ENCODE measurements at regions not wholly inside any gene's neighbourhood (a gene's known extent, or its start where the extent isn't known, plus 50 kb on each side); places are given as distances from the start of the nearest gene placed in this dataset.
A peak's percentile ranks its signal among the peaks of the same experiment; 100 is the strongest.

DNA sequence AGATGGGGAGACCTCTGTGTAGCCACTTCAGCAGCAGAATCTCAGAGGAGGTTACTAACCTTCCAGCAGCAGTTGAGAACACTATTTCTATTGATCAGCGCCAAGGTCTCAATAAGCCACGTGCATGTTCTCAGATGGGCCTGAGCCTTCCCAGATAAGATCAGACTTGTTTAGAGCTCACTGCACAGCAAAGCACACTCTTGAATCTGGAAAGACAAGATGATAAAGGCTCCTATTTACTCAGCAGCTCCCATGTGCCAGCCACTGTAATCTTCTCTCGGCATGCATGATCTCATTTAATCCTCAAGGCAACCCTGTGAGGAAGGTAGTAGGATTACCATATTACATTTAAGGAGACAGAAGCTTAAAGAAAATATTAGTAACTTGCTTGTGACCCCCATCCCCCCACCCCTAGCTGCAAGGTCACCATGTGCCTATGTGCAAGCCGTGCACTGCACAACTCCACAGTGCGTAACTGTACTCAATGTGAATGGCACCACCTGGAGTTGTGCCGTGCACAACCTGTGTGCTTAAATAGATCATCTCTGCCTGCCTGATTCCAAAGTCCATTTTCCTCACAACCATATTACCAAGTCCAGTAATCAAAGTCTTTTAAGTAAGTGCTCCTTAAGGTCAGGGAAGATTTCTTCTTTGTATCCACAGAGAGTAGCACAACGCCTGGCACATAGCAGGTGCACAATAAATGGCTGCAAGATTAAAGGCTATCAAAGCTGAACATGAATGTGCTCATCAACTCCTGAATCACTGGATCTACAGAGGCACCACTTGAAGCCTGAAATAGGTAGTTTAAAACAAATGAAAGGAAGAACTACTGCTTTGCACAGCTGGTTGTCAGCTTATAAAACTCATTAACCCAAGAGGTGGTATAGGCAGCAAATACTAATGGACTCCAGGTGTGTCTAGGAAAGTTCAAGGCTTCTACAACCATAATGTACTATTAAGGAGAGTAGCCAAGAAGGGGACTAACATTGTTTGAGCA, 293.8 kb downstream of the BUD13 start:
- no peak for DNase-seq (ENCODE audit: low spot score)

GRCh38 chr11:116478205-116478604, 294.6 kb downstream of the BUD13 start:
- DNase-seq (ENCODE audit: low spot score) = no peak

DNA sequence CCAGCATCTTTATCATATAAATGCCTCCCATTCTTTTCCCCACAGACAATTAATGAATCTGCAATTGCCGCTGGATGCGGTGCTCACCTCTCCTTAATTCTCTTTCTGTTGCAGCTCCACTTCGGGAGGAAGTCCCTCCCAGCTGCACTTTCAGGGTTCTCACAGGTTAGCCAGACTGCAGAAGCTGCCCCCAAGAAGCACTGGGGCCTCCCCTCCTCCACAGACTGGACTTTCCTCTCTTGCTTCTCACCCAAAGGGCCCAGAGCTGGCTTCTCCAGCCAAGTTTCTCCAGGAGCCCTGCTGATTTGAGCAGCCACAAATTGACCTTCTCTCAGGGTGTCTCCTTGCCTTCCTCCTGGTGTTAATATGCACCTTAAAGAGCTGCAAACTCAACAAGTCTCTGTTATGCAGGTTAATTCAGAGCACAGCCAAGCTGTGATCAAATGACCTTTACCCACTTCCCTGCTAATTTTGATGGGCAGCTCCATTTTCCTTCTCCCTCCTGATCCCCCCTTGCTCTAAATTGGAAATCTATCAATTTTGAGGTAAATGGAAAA, 298.9 kb downstream of the BUD13 start:
- no peak for DNase-seq (ENCODE audit: low spot score)

DNA sequence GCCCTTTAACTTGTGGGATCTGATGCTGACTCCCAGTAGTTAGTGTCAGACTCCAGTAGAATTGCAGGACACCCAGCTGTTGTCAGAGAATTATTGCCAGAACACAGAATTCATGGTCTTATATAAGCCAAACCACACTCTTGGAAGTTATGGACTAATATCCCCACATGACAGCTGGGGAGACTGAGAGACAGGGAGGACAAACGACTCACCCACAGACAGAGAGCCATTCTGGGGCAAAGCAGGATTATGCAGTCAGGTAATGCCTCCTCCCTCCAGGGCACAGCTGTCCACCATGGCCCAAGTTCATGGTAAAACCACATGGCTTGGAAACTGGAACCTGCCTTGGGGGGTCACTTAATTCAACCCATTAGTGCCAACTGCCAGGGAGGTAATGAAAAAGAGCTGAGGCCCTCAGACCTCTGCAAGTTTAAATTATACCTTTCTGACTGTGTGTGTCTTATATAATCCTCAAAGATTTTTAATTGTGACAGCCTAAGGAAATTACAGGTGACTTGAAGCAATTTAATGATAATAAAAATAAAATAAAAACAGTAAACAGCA, 299.5 kb downstream of the BUD13 start:
- DNase-seq (ENCODE audit: low spot score) = no peak

GRCh38 chr11:116472651-116473050, 300.1 kb downstream of the BUD13 start:
- no peak for DNase-seq (ENCODE audit: low spot score)

- peak; percentile 40 for DNase-seq (ENCODE audit: low spot score)
Observed at GRCh38 chr11:116471608-116472256, 301.1 kb downstream of the BUD13 start.

DNA sequence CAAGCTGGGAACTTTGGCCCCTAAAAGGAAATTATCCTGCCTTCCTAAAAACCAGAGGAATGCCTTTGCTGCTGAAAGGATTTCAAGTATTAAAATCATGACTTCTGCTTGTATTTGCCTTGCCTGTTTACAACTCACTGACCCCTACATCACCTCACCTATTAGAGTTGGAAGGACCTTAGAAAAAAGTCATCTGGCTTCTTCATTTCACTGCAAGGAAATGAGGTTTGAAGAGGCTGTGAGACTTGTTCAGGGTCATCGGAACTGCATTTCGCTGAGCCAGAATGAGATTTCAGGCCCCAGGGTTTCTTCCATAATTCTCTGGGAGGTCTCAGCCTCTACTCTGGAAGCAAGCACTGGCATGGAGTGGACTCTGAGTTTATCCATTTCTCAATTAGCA, 304.1 kb downstream of the BUD13 start:
- no peak for DNase-seq (ENCODE audit: low spot score)

GRCh38 chr11:116467823-116468222, 305.0 kb downstream of the BUD13 start:
- no peak for DNase-seq (ENCODE audit: low spot score)

DNA sequence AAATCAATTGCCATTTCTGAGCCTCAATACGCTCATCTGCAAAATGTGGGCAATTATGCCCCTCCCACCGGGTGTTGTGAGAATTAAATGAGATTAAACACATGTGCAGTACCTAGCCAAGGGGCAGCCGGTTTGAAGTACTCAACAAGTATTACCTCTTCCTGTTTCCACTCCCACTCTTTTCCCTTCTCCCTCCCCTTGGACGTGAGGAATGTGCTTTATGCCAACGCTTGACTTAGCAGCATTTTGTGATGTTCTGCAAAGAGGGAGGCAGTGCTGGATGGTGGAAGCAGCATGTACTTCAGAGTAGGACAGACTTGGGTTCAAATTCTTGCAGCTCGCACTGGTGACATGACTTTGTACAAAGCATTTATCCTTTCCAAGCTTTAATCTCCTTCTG, 306.0 kb downstream of the BUD13 start:
- DNase-seq (ENCODE audit: low spot score) = no peak

DNA sequence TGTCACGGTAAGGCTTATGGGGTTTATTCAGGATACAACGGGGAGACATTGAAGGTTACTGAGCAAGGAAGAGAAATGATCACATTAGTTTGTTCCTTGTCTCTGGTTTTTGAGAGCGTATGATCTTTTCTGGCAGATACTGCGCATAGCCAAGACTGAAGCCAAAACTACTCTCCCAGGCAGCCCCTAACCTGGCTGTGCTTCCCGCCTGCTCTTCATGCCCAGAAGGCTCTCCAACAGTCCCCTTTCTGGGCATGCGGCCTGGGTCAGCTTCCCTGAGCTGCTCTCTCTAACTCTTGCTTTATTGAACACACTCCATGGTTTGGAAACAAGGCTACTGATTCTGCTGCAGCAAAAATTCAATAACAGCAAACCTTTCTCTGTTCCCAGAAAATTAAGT, 306.6 kb downstream of the BUD13 start:
- DNase-seq (ENCODE audit: low spot score) = no peak

DNA sequence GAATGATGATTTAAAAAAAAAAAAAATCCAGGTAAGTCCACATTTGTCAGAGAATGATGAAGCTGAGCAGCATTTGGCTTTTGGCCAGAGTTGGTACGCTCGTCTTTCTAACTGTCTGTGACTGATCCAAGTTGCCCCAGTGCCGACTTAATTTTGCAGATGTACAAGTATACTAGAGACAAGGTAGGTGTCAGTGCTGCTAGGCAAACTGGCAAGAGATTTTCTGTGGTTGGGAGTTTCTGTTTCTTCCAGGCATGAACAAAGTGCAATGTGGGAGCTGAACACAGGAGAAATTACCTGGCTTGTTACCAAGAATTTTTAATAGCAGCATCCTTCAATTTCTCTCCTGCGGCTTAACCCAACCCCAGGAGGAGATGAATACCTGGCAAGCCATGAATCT, 307.7 kb downstream of the BUD13 start:
- DNase-seq (ENCODE audit: low spot score) = no peak

DNA sequence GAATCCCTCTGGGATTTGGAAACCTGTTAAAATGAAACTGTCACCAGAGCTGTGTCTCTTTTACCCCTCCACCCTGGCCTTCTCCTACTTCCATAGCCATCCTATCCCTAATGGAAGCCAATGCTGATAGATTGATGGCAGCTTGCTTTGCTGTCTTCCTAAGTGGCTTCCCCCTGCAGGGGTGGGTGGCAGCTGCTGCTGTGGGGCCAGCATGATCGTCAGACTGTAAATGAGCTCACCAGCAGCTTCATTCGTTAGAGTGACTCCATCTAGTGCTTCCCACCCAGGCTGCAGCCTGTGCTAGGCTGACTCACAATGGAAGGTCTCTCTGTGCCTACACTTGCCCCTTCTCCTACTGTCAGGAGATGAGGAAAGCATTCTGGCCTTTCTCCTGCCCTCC, 311.0 kb downstream of the BUD13 start:
- no peak for DNase-seq (ENCODE audit: low spot score)

GRCh38 chr11:116460156-116460920, 312.4 kb downstream of the BUD13 start:
- DNase-seq (ENCODE audit: low spot score) = no peak

DNA sequence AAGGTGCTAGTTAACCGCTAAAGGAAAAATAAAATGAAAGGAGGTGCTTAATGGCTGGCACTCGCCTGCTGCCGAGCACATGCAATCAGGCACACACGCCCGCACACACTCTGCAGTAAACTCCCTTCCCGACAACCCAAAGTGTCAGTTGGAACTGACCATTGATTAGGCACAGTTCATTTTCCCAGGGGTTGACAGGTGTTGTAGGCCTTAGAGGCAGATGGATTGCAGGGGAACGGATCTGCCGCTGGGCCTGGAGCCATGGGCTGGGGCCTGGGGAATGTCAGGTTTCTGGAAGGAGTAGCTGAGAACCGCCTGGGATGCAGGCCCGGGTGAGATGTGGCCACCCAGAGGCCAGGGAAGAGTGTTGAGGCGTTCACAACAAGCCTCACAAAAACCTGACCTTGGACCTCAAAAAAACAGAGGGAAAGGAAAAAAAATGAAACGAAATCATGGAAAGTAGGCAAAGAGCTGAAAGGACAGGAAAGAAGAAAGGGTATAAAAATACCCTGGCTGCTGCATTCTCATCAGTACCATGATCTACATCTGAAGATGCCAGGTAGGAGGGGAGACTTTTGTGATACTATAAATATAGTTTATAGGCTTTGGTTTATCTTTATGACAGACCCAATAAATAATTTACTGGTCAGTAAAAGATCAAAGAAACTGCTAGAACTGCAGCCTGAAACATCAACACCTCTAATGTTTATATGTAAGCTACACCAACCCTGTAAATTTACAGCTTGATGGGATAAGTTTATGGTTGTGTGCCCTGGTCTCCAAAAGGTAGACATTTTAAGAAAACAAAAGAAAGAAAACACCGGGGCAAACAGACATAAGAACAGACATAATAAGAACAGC, 313.4 kb downstream of the BUD13 start:
- peak; percentile 50 for DNase-seq (ENCODE audit: low spot score)

DNA sequence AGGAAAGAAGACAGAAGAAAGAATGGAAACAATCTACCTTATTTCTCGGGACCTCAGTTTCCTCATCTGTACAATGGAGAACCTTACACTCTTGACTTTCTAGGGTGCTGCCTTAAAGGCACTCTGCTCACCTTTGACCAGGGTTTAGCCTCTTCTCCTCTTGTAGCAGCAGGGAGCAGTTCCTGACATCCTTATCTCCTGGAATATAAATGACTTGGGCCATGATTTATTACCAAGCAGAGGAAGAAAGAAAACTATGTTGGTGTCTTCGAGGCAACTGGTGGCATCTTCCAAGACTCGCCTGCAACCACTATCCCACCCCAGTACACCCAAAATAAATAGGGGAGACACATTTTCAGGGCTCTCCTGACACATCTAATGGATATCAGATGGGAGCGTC, 314.2 kb downstream of the BUD13 start:
- DNase-seq (ENCODE audit: low spot score) = no peak

GRCh38 chr11:116457336-116458007, 315.3 kb downstream of the BUD13 start:
- peak; percentile 48 for DNase-seq (ENCODE audit: low spot score)

GRCh38 chr11:116454951-116455350, 317.8 kb downstream of the BUD13 start:
- peak; percentile 72 for DNase-seq (ENCODE audit: low spot score)

DNA sequence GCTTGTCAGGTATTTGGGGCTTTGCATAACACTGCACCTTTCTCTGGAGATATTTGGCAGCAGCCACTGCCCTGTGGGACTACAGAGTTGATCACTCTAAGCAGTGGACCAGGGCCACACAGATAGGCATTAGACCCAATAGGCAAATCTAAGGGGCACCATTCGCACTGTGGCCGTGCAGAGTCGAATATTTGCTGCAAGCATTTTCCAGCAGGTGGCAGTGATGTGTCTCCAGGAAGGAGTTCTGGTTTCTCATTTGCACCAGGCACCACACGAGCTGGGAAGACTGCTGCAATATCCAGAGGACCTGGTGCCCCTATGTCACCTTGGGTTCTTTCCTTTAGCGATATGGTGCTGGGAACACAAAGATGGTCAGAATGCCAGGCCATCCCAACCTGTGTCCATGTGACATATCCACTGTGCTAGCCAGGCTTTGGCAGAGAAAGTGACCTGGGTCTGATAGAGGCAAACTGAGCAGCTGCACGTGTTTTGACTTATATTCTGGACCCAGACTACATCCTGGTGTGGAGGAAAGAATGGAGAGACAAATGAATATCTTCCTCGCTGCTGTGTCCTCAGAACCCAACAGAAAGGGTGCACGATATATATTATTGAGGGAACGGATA, 318.7 kb downstream of the BUD13 start:
- peak; percentile 45 for DNase-seq (ENCODE audit: low spot score)

DNA sequence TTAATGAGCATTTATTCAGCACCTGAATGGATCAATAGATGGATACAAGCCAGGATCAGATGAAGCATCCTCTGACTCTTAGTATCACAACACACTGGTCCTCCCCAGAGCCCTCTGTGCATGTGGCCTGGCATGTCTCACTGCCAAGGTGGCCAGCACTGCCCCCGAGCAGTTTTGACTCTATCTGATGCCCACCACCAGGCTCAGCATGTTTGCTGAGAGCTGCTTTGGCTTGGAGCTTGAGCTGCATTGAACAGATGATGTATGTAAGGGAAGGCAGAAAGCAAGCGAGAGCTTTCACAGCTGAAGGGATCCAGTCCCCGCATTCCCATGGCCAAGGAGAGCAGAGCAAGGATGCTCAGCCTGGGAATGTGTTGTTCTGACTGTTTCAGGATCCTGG, 320.3 kb downstream of the BUD13 start:
- no peak for DNase-seq (ENCODE audit: low spot score)

DNA sequence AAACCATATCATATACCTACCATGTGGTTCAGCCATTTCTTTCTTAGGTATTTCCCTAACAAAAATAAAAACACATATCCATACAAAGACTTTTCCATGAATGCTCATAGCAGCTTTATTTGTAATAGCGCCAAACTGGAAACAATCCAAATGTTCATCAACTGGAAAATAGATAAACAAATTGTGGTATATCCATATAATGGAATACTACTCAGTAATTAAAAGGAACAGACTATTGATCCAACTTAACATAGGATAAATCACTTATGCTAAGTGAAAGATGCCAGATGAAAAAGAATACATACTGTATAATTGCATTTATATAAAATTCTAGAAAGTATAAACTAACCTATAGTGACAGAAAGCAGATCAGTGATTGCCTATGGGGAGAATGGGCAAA, 323.3 kb downstream of the BUD13 start:
- DNase-seq (ENCODE audit: low spot score) = no peak

Data from umbilical cord (tissue), 1 donor.